HG02610 (cell line): ENCODE measurements at regions not wholly inside any gene's neighbourhood (a gene's known extent, or its start where the extent isn't known, plus 50 kb on each side); places are given as distances from the start of the nearest gene placed in this dataset.

ENCODE experiments used
- ATAC-seq: cut with Tn5 transposase; IDR thresholded peaks from one replicate; pipeline ENCODE4 v1.9.1; 2021; ENCODE audit warnings: mild to moderate bottlenecking, moderate library complexity; ENCODE audit not compliant: unreplicated experiment

- no peak for ATAC-seq
Observed at GRCh38 chr15:70258369-70259027, 160.8 kb upstream of the TLE3 start.

- ATAC-seq = no peak
Observed at GRCh38 chr15:70257573-70258248, 160.0 kb upstream of the TLE3 start.

GRCh38 chr15:70257047-70257446, 159.3 kb upstream of the TLE3 start:
- ATAC-seq = no peak

- ATAC-seq = no peak
Observed at GRCh38 chr15:70254311-70254869, 156.7 kb upstream of the TLE3 start.

- no peak for ATAC-seq
Observed at GRCh38 chr15:70253461-70254156, 155.9 kb upstream of the TLE3 start.

- no peak for ATAC-seq
Observed at GRCh38 chr15:70252951-70253320, 155.2 kb upstream of the TLE3 start.

- ATAC-seq = no peak
Observed at GRCh38 chr15:70252056-70252950, 154.6 kb upstream of the TLE3 start.

GRCh38 chr15:70251246-70251990, 153.7 kb upstream of the TLE3 start:
- no peak for ATAC-seq

- no peak for ATAC-seq
Observed at GRCh38 chr15:70250208-70251201, 152.8 kb upstream of the TLE3 start.

- no peak for ATAC-seq
Observed at GRCh38 chr15:70249616-70250015, 151.9 kb upstream of the TLE3 start.

- no peak for ATAC-seq
Observed at GRCh38 chr15:70248116-70249025, 150.7 kb upstream of the TLE3 start.

GRCh38 chr15:70247281-70247680, 149.6 kb upstream of the TLE3 start:
- no peak for ATAC-seq

- ATAC-seq = no peak
Observed at GRCh38 chr15:70246623-70247220, 149.0 kb upstream of the TLE3 start.

- ATAC-seq = no peak
Observed at GRCh38 chr15:70245932-70246622, 148.4 kb upstream of the TLE3 start.

- ATAC-seq = no peak
Observed at GRCh38 chr15:70244978-70245542, 147.3 kb upstream of the TLE3 start.

GRCh38 chr15:70243686-70244540, 146.2 kb upstream of the TLE3 start:
- ATAC-seq = no peak
